ENCODE measurements at regions not wholly inside any gene's neighbourhood (a gene's known extent, or its start where the extent isn't known, plus 50 kb on each side); places are given as distances from the start of the nearest gene placed in this dataset.
A peak's percentile ranks its signal among the peaks of the same experiment; 100 is the strongest.

DNA sequence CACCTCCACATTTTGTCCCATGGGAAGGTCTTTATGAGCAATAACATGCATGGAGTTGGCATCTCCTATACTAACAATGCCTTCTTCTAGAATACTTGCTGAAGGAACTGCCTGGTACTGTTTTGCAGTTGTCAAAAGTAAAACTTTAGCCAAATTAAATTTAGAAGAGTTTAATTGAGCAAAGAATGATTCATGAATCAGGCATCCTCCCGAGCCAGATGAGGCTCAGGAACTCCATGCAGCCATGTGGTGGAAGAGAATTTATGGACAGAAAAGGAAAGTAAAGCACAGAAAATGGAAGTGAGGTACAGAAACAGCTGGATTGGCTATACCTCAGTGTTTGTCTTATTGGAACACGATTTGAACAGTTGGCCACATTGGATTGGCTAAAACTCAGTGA is 1081.9 kb downstream of the SLITRK1 start:
- DNase-seq (ENCODE audit: low read depth) = peak; percentile 16
- TF ChIP-seq, protein P1, sequence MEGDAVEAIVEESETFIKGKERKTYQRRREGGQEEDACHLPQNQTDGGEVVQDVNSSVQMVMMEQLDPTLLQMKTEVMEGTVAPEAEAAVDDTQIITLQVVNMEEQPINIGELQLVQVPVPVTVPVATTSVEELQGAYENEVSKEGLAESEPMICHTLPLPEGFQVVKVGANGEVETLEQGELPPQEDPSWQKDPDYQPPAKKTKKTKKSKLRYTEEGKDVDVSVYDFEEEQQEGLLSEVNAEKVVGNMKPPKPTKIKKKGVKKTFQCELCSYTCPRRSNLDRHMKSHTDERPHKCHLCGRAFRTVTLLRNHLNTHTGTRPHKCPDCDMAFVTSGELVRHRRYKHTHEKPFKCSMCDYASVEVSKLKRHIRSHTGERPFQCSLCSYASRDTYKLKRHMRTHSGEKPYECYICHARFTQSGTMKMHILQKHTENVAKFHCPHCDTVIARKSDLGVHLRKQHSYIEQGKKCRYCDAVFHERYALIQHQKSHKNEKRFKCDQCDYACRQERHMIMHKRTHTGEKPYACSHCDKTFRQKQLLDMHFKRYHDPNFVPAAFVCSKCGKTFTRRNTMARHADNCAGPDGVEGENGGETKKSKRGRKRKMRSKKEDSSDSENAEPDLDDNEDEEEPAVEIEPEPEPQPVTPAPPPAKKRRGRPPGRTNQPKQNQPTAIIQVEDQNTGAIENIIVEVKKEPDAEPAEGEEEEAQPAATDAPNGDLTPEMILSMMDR (conservative IDR thresholded peaks at IDR 0.05; ENCODE audit: low read length) = no peak
- H3K4me3 ChIP-seq (ENCODE audit: low read length) = no peak overlapping the region

DNA sequence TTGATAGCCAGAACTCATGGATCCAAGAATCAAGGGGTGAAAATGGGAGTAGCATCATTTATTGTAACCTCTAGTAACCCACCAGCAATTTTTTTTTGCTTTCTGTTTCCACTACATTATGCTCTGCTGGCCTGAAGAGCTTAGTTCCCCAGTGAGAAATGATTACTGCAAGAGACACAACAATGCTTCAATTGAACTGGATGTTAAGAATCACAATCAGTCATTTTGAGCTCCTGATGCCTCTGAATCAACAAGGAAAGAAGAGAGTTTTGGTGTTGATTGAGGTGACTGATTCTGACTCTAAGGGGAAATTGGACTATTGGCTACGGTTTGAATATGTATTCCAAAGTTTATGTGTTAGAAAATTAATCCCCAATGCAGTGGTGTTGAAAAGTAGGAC is 1084.4 kb downstream of the SLITRK1 start:
- no peak for DNase-seq (ENCODE audit: low read depth)
- TF ChIP-seq, protein P1 (conservative IDR thresholded peaks at IDR 0.05; ENCODE audit: low read length) = no peak
- H3K4me3 ChIP-seq (ENCODE audit: low read length) = no peak overlapping the region

DNA sequence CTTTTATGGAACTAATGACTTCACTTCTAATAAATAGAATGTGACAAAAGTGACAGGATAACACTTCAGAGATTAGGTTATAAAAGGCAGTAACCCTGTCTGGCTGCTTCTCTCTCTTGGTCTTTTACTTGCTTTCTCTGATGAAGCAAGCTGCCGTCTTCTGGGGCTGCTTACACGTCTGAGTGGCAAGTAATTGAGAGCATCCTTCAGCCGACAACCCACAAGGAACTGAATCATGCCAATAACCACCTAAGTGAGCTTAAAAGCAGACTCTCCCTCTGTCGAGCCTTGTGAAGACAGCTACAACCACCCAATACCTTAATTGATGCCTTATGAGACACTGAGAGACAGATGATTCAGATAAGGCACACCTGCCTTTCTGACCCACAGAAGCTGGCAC is 1091.2 kb downstream of the SLITRK1 start:
- DNase-seq (ENCODE audit: low read depth) = no peak
- TF ChIP-seq, protein P1 (conservative IDR thresholded peaks at IDR 0.05; ENCODE audit: low read length) = no peak
- no peak overlapping the region for H3K4me3 ChIP-seq (ENCODE audit: low read length)

DNA sequence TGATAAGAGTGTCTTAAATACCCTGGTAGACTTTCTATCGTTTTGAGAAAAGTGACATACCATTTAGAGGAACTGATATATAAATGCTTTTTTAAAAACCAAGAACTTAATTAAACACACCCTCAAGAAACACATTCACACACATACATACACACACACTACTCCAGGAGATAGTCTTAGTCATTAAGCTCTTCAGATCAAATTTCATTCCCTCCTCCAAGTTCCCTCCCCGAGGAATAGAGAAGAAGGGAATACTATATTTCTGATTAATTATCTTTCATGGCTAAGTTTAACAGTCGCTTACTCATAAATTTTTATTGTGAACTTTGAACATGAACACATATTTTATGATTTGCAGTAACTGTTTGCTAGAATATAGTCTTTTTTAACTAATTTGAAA is 1109.5 kb downstream of the SLITRK1 start:
- no peak overlapping the region for H3K4me3 ChIP-seq (ENCODE audit: low read length)
- TF ChIP-seq, protein P1 (conservative IDR thresholded peaks at IDR 0.05; ENCODE audit: low read length) = no peak
- peak; percentile 9 for DNase-seq (ENCODE audit: low read depth)

DNA sequence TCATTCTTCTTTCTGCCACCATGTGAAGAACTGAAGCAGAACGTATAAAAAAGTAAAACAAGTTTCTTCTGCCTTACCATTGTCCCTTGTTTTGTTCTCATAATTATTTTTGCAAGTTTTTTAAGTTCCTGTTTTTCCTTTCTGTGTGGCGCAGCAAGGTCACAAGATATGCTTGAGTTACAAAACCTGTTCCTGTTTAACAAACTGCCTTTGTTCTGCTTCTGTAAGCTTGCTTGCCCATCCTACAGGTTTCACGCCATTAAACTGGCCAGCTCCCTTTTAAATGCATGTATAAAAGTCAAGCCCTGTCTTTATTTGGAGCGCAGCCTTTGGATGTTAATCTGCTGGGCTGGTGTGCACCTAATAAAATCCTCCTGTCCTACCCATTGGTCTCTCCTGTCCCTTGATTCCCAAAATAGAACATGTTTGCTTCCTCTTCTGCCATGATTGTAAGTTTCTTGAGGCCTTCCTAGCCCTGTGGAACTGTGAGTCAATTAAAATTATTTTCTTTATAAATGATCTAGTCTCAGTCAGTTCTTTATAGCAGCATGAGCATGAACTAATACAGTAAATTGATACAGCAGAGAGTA is 1115.4 kb downstream of the SLITRK1 start:
- TF ChIP-seq, protein P1 (conservative IDR thresholded peaks at IDR 0.05; ENCODE audit: low read length) = no peak
- no peak for DNase-seq (ENCODE audit: low read depth)
- H3K4me3 ChIP-seq (ENCODE audit: low read length) = no peak overlapping the region

DNA sequence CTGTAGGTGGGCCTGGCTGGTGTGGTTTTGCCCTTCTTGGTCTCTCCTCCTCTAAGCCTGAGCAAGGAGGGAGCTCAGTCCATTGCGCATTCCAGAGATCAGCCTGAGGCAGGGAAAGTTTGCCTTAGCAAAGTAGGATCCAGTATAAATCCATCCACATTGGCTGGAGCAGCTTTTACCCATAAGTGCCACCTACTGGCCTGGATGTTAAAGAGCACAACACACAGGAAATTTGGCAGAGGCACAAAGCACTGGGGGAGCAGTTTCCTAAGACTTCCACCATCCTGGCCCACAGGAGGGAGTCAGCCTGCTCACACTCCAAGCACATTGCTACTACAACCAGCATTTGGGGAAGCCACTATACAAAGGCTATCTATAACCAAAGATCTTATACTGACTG is 1124.2 kb downstream of the SLITRK1 start:
- H3K4me3 ChIP-seq (ENCODE audit: low read length) = no peak overlapping the region
- peak; percentile 17 for DNase-seq (ENCODE audit: low read depth)
- TF ChIP-seq, protein P1 (conservative IDR thresholded peaks at IDR 0.05; ENCODE audit: low read length) = peak; percentile 37

DNA sequence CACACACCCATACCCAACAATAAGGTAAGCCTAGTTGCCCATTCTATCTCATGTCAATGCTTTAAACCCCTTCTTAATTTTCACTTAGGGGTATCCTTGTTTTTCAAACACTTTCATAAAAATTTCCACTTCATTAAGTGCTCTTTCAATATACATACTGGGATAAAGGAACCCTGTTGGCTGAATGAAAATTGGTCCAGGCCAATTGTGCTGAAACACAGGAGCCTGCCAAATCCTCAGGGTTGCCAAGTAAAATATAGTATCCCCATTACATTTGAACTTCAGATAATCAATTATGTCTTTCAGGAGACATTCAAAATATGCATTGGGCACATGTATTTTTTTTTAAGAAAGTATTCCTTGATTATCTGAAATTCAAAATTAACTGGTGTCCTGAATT is 1131.1 kb downstream of the SLITRK1 start:
- DNase-seq (ENCODE audit: low read depth) = no peak
- TF ChIP-seq, protein P1 (conservative IDR thresholded peaks at IDR 0.05; ENCODE audit: low read length) = no peak
- no peak overlapping the region for H3K4me3 ChIP-seq (ENCODE audit: low read length)

All from AG10803 (cell line).